SJSA1 (cell line): ENCODE measurements at regions not wholly inside any gene's neighbourhood (a gene's known extent, or its start where the extent isn't known, plus 50 kb on each side); places are given as distances from the start of the nearest gene placed in this dataset.

Source experiments
- DNase-seq, 2 experiments: peaks; one replicate each; pipeline ENCODE4 v3.0.0-alpha.2; 2015 to 2020; ENCODE audit warnings: low spot score in 2 of 2, low read depth in 1 of 2
- H3K27ac ChIP-seq: fragments of 250-450 bp; sonication (Bioruptor Pico); 2 replicates; pipeline ENCODE4 v1.5.1; 2020; ENCODE audit warnings: mild to moderate bottlenecking, moderate library complexity
- H3K27me3 ChIP-seq: fragments of 250-450 bp; sonication (Bioruptor Pico); replicated peaks from 2 replicates; pipeline ENCODE4 v1.5.1; 2020; ENCODE audit warnings: mild to moderate bottlenecking, moderate library complexity
- H3K36me3 ChIP-seq: fragments of 250-450 bp; sonication (Bioruptor Pico); 2 replicates; pipeline ENCODE4 v1.5.1; 2020; ENCODE audit warnings: mild to moderate bottlenecking
- H3K4me1 ChIP-seq: fragments of 250-450 bp; sonication (Bioruptor Pico); replicated peaks from 2 replicates; pipeline ENCODE4 v1.6.1; 2021; ENCODE audit warnings: mild to moderate bottlenecking
- H3K4me3 ChIP-seq: fragments of 250-450 bp; sonication (Bioruptor Pico); 2 replicates; pipeline ENCODE4 v1.5.1; 2020; ENCODE audit warnings: mild to moderate bottlenecking
- H3K9me3 ChIP-seq: fragments of 250-450 bp; sonication (Bioruptor Pico); replicated peaks from 2 replicates; pipeline ENCODE4 v1.5.1; 2020; ENCODE audit warnings: mild to moderate bottlenecking

DNA sequence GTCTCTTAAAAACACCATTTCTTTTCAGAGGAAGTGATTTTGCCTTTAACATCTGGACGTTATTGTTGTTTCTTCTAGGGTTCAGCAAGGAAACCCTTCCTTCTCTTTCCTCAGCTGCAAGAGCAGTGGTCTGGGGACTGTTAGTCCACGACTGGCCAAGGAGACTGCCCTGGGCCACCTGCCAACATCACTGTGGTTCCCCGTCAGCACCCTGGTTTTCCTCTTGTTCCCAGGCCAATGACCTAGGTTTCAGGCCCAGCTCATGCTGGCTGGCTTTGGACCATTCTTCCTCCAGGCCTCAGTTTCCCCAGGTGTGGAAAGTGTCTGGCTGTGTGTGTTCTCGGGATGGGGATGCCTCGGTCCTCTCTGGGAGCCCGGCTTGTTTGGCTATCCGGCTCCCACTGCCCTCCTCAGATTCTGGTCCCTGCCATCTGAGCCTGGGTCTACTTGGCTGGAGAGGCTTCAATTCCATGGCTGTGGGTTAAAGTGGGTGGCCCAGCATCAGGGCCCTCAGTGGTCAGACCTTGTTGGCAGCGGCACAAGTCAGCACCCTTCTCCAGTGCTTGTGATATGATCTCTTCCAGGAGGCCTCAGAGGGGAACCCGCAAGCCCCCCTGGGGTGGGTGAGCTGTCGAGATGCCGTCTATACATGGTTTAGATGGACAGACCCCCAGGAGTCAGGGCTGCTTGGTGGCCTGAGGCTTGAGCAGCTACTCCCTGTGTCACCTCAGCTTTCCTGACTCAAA lies 234.3 kb upstream of the HS6ST1 start:
- no peak overlapping the region for H3K4me3 ChIP-seq
- H3K27ac ChIP-seq: no peak overlapping the region
- H3K4me1 ChIP-seq: peaks cover 33% of the 10 kb centered on the region
- no peaks in the 10 kb centered on the region for H3K27me3 ChIP-seq
- H3K36me3 ChIP-seq: no peaks in the 10 kb centered on the region
- DNase-seq: no peak
- no peaks in the 10 kb centered on the region for H3K9me3 ChIP-seq

DNA sequence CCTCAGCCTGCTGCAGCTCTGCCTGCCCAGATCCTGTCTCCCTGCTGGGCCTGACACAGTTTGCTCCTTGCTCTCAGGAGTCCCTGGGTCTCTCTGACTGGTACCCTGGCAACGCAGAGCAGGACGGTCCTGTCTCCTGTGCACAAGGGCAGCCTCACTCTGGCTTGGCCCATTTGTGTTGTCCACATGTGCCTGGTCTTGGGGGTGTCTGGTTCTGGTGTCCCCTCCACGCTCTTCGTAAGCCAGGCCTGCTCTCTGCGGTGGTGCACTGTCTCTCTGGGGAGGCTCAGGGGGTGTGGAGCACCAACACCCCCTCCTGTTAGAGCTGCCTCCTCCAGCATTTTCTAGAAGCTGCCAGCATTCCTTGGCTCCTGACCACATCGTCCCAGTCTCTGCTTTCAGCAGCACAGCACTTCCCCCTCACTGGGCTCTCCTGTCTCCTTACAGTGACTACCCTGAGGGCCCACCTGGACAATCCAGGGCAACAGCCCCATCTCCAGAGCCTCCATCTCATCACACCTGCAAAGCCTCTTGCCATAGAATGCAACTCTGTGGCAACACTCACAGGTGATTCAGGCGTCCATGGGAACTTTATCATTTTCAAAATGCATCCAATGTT lies 235.6 kb upstream of the HS6ST1 start:
- peaks cover 23% of the 10 kb centered on the region for H3K4me1 ChIP-seq
- no peaks in the 10 kb centered on the region for H3K27me3 ChIP-seq
- H3K9me3 ChIP-seq: no peaks in the 10 kb centered on the region
- no peak for DNase-seq
- no peak overlapping the region for H3K27ac ChIP-seq
- H3K4me3 ChIP-seq: no peak overlapping the region
- no peaks in the 10 kb centered on the region for H3K36me3 ChIP-seq

DNA sequence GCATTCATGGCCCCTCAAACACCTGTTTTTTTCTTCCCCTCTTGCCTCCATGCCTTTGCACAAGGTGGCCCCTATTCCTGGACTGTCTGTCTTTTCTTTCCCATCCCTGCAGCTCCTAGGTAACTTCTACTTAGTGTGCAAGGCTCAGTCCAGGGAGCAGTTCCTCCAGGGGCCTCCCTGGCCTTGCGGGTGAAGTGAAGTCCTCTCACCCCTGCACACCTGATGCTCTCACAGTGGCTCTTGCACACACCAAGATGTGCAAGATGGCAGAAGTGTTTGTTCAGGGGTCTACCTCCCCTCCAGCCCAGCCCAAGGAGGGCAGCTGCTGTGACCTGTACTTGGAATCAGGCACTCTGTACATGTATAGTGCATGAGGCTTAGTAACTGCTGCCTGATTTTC lies 236.8 kb upstream of the HS6ST1 start:
- Histone ChIP-seq H3K4me3 (no peak overlapping the region), H3K27me3 (no peaks in the 10 kb centered on the region), H3K27ac (no peak overlapping the region), H3K9me3 (no peaks in the 10 kb centered on the region), H3K4me1 (peaks cover 12% of the 10 kb centered on the region), H3K36me3 (no peaks in the 10 kb centered on the region)
- DNase-seq: no peak

DNA sequence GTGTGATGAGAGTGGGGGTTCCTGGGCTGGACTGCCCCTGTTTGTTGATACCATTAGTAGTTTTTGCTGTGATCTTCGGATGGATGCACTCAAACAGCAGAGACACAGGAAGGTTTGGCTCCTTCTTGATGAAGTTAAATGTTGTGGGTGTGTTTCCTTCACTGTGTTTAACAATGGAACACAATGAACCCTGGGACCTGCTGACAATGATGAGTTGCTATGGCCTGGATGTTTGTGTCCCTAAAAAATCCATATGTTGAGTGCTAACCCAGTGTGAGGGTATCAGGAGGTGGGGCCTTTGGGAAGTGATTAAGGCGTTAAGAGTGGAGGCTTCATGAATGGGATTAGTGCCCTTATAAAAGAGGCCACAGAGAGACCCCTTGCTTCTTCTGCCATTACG lies 237.4 kb upstream of the HS6ST1 start:
- Histone ChIP-seq H3K27ac (no peak overlapping the region), H3K4me1 (peaks cover 5% of the 10 kb centered on the region), H3K27me3 (no peaks in the 10 kb centered on the region), H3K9me3 (no peaks in the 10 kb centered on the region), H3K4me3 (no peak overlapping the region), H3K36me3 (no peaks in the 10 kb centered on the region)
- no peak for DNase-seq

DNA sequence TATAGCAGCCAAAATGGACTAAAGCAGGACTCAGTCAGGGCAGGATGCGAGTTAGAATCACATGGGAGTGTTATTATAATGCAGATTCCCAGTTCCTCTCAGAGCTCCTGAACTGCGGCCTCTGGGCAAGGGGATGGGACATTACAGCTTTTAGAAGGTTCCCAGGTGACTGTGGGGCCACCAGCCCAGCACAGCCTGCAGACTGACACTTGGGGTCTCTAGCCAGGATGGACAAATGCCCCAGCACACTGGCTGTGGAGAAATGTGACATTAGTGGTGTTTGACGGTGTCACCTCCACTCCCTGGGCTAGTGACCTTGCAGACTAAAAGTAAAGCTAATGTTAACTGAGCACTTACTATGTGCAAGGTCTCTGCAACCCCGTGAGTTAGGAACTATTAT lies 238.0 kb upstream of the HS6ST1 start:
- H3K4me3 ChIP-seq: no peak overlapping the region
- no peaks in the 10 kb centered on the region for H3K27me3 ChIP-seq
- no peaks in the 10 kb centered on the region for H3K36me3 ChIP-seq
- H3K4me1 ChIP-seq: no peaks in the 10 kb centered on the region; the same call in 1 of the 2 replicates
- H3K9me3 ChIP-seq: no peaks in the 10 kb centered on the region
- DNase-seq: no peak
- H3K27ac ChIP-seq: no peak overlapping the region

DNA sequence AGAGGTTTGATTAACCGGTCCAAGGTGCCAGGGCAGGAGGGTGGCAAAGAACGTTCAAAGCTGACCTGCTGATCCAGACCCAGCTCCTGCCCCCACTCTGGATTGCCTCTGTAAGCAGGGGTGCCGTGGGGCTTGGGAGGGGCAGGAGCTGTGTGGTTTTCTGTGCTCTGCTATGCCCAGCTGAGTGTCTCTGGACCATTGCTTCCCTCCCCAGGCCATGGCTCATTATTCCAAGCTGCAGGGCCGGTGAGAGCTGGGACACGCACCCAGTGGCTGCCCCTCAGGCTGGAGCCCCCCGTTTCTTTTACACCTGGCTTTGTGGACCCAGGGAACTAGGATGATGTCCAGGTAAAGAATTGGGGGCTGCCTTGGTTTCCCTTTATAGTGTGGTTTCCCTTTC lies 238.4 kb upstream of the HS6ST1 start:
- Histone ChIP-seq H3K4me3 (no peak overlapping the region), H3K27me3 (no peaks in the 10 kb centered on the region), H3K4me1 (no peaks in the 10 kb centered on the region), H3K36me3 (no peaks in the 10 kb centered on the region), H3K9me3 (no peaks in the 10 kb centered on the region), H3K27ac (no peak overlapping the region)
- no peak for DNase-seq

DNA sequence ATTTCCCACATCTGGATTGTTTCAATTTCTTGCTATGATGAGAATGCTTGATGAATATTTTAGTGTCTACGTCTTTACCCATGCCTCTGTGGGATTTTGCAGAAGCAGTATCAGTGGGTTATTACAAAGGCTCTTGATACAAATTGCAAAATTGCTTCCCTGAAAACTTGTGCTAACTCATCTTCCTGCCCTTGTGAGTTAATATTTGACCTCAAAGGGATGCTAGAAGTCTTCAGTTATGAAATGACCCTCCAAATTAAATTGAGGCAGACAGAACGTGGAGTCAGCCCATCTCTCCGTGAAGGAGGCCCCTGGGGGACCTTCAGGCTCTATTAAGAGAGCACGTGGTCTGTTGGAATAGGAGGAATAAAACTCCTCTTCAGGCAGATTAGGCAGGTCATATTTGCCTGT lies 239.2 kb upstream of the HS6ST1 start:
- Histone ChIP-seq H3K27me3 (no peaks in the 10 kb centered on the region), H3K4me3 (no peak overlapping the region), H3K4me1 (peaks cover 1% of the 10 kb centered on the region; the same call in 1 of the 2 replicates), H3K27ac (no peak overlapping the region), H3K36me3 (no peaks in the 10 kb centered on the region), H3K9me3 (no peaks in the 10 kb centered on the region)
- DNase-seq: no peak

DNA sequence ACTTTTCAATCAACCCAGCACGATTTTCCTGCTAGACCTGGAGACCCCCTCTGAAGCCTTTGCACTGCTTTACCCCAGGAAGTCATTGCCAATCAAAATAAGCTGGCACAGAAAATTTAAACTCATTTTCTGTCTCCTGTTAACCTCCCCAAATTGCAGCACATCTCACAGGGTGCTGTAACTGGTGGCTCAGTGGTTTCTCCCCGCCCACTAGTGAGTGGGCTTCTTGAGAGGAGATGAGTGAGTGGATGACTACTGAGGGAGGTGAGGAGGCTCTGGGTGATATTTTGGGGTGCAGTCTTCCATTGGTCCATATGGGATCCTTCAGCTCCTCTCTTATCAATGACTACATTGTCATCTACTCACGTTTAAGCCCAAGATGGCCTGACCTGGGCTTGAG lies 239.8 kb upstream of the HS6ST1 start:
- Histone ChIP-seq H3K9me3 (no peaks in the 10 kb centered on the region), H3K36me3 (no peaks in the 10 kb centered on the region), H3K4me1 (peaks cover 6% of the 10 kb centered on the region; the same call in 1 of the 2 replicates), H3K27ac (no peak overlapping the region), H3K4me3 (no peak overlapping the region), H3K27me3 (no peaks in the 10 kb centered on the region)
- no peak for DNase-seq

DNA sequence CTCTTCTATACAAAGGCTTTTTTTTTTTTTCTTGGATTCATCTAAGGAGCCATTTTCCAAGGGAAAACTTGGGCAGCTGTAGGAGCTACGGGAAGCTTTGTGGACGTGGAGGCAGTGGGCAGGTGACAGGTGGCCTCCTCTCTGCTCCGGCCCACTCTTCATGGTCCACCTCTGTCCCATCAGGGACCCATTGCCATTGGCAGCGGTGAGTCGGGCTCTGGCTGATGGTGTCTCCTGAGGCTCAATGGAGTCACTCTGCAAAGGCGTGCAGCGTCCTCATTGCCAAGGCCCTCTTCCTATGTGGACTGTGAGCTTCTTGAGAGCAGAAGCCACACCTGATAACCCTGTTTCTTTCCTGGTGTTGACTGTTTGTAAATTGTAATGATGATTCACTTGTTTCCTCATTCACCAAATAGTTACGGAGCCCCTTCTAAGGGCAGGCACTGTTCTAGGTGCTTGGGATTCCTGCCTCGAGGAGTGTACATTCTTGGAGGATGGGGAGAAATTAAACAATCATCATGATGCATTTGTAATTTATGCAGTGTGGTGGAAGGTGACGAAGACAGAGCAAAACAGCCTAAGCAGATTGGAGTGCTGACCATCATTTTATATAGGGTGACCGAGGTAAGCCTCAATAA lies 240.3 kb upstream of the HS6ST1 start:
- Histone ChIP-seq H3K27ac (no peak overlapping the region), H3K4me3 (no peak overlapping the region), H3K9me3 (no peaks in the 10 kb centered on the region), H3K36me3 (no peaks in the 10 kb centered on the region), H3K27me3 (no peaks in the 10 kb centered on the region), H3K4me1 (peaks cover 6% of the 10 kb centered on the region; the same call in 1 of the 2 replicates)
- no peak for DNase-seq

DNA sequence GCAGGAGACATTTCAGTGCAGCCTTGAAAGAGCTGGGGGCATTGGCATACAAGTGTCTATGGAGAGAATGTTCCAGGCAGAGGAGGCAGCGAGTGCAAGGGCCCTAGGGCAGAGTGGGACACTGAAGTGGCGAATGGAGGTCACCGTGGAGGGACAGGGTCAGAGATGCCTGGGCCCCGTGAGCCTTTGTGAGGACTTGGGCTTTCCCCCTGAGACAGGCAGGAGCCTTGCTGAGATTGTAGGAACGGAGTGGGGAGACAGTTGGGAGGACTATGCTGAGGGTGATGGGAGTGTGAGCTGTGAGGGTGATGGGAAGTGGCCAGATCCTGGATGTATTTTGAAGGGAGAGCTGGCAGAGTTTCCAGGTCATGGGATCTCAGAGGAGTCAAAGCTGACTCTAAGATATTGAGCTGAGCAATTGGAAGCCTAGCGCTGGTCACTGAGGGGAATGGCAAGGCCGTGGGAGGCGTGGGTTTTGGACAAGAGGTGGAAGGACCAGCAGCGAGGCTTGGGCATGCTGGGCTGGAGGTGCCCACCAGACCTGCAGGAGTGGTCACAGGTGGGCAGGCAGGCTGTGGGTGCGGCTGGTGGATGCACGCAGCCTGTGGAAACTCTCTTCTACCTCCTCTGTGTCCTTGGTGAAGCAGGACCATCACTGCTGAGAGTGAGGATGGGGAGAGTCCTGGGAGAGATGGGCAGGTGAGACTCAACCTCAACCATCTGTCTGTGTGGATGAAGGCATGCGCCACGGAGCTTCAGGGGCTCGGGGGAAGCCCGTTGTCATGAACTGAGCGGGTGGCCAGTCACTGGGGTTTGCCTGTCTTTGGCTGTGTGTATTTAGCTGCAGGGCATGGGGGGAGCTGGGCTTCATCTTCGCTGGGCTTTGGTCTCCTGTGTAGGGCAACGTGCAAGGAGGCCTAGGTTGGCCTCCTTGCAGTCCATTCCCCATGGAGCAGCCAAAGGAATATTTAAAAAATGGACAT lies 241.2 kb upstream of the HS6ST1 start:
- H3K4me3 ChIP-seq: no peak overlapping the region
- no peaks in the 10 kb centered on the region for H3K27me3 ChIP-seq
- H3K27ac ChIP-seq: no peak overlapping the region
- H3K4me1 ChIP-seq: peaks cover 6% of the 10 kb centered on the region; the same call in 1 of the 2 replicates
- DNase-seq: no peak
- no peaks in the 10 kb centered on the region for H3K36me3 ChIP-seq
- H3K9me3 ChIP-seq: no peaks in the 10 kb centered on the region

DNA sequence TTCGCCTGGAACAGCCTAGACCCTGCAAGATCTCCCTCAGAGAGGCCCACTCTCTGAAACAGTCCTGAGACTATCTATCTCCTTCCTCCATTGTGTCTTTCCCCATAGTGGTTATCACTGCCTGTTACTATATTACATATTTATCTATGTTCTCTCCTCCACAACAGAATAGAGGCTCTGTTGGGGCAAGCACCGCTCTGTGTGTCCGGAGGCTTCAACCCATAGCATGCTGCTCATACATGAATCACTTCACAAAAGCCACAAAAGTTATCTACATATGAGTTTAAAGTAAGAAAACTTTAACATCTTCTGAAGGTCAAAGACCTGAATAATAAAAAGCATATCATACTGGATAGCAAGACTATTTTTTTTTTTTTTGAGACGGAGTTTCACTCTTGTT lies 242.1 kb upstream of the HS6ST1 start:
- no peak overlapping the region for H3K4me3 ChIP-seq
- no peaks in the 10 kb centered on the region for H3K36me3 ChIP-seq
- H3K9me3 ChIP-seq: no peaks in the 10 kb centered on the region
- H3K27ac ChIP-seq: no peak overlapping the region
- no peak for DNase-seq
- H3K4me1 ChIP-seq: peaks cover 6% of the 10 kb centered on the region; the same call in 1 of the 2 replicates
- H3K27me3 ChIP-seq: no peaks in the 10 kb centered on the region

DNA sequence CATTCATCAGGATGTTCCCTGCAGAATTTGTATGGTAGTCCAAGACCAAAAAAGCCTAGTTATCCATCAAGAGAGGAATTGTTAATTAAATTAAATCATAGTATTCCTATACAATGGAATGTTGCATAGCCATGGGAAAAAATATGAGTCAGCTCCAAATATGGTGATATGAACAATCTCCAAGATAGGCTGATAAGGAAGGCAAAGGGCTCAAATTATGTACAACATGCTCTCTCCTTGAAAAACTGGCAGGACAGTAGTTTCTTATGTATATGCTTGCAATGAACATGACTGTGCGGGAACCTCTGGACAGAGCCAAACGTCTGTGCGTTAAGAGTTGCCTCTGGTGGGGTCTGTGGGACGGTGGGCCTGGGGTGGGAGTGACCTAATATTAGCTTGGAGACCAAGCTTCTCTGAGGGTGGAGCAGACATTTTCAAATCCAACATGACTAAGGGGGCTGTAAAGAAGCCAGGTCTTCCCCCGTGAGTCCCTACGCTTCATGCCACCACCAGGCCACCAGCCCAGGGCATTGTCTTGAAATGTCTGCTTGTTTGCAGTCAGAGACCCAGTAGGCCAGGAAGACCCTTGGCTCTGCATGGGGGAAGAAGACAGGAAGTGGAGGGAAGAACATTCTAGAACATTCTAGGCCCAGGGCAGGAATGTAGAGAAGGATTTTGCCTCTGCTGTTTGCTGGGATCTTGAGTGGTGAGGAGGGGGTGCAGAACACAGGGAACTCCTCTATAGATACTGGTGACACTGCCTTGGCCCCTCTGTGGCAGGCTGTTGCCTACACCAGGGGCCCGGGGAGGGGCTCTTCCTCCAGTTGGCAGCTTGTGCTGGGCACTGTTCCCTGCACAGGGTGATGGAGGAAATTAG lies 244.0 kb upstream of the HS6ST1 start:
- Histone ChIP-seq H3K9me3 (no peaks in the 10 kb centered on the region), H3K4me3 (no peak overlapping the region)
- DNase-seq: no peak

DNA sequence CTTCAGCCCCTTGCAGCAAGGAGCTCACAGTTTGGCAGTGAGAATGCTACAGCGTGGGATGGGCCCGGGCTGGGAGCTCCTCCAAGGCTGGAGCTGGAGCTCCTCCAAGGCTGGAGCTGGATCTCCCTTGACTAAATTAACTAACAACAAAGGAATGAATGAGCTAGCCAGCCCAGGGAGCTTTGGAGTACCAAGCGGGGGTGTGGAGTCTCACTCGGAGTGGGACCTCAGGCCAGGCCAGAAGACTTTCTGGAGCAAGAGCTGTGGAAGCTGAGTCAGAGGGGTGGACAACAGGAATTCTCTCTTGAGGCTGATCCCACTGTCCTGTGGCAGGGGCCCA lies 244.7 kb upstream of the HS6ST1 start:
- no peaks in the 10 kb centered on the region for H3K36me3 ChIP-seq
- no peaks in the 10 kb centered on the region for H3K27me3 ChIP-seq
- H3K4me1 ChIP-seq: peaks cover 6% of the 10 kb centered on the region; the same call in 1 of the 2 replicates
- no peak overlapping the region for H3K4me3 ChIP-seq
- no peak for DNase-seq
- H3K27ac ChIP-seq: no peak overlapping the region
- H3K9me3 ChIP-seq: no peaks in the 10 kb centered on the region

More for the DNA sequence above, 244.0 kb upstream of the HS6ST1 start:
- H3K4me1 ChIP-seq: peaks cover 6% of the 10 kb centered on the region; the same call in 1 of the 2 replicates
- no peak overlapping the region for H3K27ac ChIP-seq
- no peaks in the 10 kb centered on the region for H3K36me3 ChIP-seq
- H3K27me3 ChIP-seq: no peaks in the 10 kb centered on the region
